Body of pancreas (tissue), 4 donors: ENCODE measurements at regions not wholly inside any gene's neighbourhood (a gene's known extent, or its start where the extent isn't known, plus 50 kb on each side); places are given as distances from the start of the nearest gene placed in this dataset.
A peak's percentile ranks its signal among the peaks of the same experiment; 100 is the strongest.

Experiments
- ATAC-seq: fragments of 150-250 bp; one replicate; pipeline ENCODE4 v1.9.1; 2016
- DNase-seq, 4 donors: peaks; one replicate each; pipeline ENCODE4 v3.0.0-alpha.2; 2019
- H3K27ac ChIP-seq, 4 donors: fragments of 200-600 bp; sonication (generic); 1 replicate in 3 of 4; 2 replicates in 1 of 4; pipeline versions ENCODE4 v1.5.1 to v1.6.1; 2016 to 2019; ENCODE audit warnings: mild to moderate bottlenecking in 1 of 4, mixed read lengths in 1 of 4, moderate library complexity in 1 of 4
- H3K27me3 ChIP-seq, 2 donors: fragments of 200-600 bp; sonication (generic); one replicate each; pipeline ENCODE4 v1.6.0; 2016; ENCODE audit warnings: mild to moderate bottlenecking in 1 of 2
- H3K36me3 ChIP-seq, 2 donors: fragments of 200-600 bp; sonication (generic); replicated peaks in 1 of 2; 2 replicates each; pipeline ENCODE4 v1.5.1; 2016; ENCODE audit warnings: low read depth in 2 of 2; ENCODE audit not compliant: insufficient read depth in 1 of 2
- H3K4me1 ChIP-seq: fragments of 200-600 bp; sonication (generic); one replicate; pipeline ENCODE4 v1.6.0; 2016
- H3K4me3 ChIP-seq, 2 donors: fragments of 200-600 bp; sonication (generic); 1 replicate in 1 of 2; 2 replicates in 1 of 2; pipeline ENCODE4 v1.5.1; 2016 to 2019
- H3K9me3 ChIP-seq, 3 donors: fragments of 200-600 bp; sonication (generic); 1 replicate in 2 of 3; 2 replicates in 1 of 3; pipeline ENCODE4 v1.5.1; 2016
- POLR2A ChIP-seq, 3 donors: fragments of 450-650 bp; IDR thresholded peaks; one replicate each; pipeline ENCODE4 v1.6.1; 2016; ENCODE audit warnings: antibody characterized with exemption in 3 of 3, mild to moderate bottlenecking in 2 of 3
- WGBS, 2 donors: methylation state at CpG; one replicate each; pipeline ENCODE4 v1.1.5; 2017; 5-methylcytosine and 5-hydroxymethylcytosine counted together
- intact Hi-C: fragments of 100-400 bp; cut with DNase I; formaldehyde crosslinking; loops from one replicate; pipeline ENCODE4 v1.15.1; 2023
- TF ChIP-seq, protein P1 (sequence below), 7 experiments: fragments of 450-650 bp in 4 of 7; fragments of 200-600 bp in 3 of 7; sonication (generic) in 3 of 7; IDR thresholded peaks; one replicate each; pipeline ENCODE4 v1.5.1; 2016 to 2019; ENCODE audit warnings: antibody characterized with exemption in 7 of 7

DNA sequence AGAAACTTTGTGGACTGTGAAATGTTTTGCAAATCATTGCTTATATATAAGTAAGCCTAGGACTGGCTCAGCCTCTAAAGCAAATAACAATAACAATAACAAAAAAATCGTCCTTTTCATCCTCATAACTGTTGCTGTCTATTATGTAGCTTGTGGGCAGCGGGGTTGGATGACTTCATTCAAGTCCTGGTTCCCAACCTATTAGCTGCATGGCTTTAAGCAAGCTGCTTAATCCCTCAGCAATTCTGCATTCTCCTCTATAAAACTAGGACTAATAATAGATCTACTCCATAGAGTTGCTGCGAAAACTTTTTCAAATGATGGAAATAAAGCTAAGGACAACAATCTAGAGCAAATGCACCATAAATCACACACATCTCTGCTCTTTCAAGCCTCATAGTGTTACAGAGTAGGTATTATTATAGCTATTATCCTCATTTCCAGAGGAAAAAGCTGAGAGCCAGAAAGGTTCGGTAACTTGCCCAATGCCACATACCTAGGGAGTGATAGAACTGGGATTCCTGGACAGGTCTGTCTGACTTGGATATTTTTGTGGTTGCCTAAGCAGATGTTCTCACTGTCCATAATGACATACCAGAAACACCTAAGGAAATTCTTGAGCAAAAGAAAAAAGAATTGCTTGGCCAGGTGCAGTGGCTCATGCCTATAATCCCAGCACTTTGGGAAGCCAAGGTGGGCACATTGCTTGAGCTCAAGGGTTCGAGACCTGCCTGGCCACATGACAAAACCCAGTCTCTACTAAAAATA is 98.8 kb upstream of the ADRA1B start:
- 68 to 74% methylated on average over 4 to 5 of the region's 5 CpGs for WGBS, 2 donors
- intact Hi-C loops, result no loop called here

DNA sequence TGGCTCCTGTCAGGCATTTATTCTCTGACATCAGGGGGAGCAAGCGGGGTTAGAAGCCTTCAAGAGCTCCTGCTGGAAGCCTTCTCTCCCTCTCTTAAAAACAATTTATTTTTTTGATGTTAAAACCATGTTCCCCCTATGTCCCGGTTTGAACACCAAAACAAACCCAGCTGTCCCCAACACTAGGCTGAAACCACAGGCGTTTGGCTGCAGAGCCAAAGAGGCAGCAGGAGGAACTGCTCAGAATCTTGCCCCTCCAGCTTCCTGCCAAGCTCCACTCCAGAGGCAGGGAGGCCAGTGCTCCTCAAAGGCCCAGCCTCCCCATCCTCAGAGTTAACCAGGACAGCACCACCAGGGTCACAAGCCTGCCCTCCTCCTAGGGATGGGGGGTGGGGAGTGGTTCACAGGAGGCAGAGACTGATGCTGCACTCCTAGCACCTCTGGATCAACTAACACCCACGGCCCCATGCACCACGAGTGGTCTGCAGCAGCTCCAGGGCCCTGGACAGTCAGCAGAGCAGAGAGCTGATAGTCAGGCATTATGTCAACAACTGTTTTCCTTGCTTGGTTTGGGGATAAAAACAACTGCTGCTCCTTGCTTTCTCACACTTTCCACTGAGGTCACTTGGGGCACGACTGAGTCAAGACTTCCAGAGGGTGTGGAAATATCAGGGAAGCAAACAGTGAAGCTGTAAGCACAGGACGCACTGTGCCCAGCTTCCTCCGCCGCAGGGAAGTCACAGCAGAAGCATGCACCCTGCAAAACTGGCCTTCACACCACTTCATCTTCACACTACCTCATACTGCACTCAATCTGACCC is 96.5 kb upstream of the ADRA1B start:
- TF ChIP-seq, protein P1, sequence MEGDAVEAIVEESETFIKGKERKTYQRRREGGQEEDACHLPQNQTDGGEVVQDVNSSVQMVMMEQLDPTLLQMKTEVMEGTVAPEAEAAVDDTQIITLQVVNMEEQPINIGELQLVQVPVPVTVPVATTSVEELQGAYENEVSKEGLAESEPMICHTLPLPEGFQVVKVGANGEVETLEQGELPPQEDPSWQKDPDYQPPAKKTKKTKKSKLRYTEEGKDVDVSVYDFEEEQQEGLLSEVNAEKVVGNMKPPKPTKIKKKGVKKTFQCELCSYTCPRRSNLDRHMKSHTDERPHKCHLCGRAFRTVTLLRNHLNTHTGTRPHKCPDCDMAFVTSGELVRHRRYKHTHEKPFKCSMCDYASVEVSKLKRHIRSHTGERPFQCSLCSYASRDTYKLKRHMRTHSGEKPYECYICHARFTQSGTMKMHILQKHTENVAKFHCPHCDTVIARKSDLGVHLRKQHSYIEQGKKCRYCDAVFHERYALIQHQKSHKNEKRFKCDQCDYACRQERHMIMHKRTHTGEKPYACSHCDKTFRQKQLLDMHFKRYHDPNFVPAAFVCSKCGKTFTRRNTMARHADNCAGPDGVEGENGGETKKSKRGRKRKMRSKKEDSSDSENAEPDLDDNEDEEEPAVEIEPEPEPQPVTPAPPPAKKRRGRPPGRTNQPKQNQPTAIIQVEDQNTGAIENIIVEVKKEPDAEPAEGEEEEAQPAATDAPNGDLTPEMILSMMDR (IDR thresholded peaks at IDR 0.05), result no peak
- no peak for TF ChIP-seq POLR2A (IDR thresholded peaks at IDR 0.05)
- DNase-seq, result peak; percentile 13 to 58 (median 33)
- H3K4me3 ChIP-seq, result no peak overlapping the region
- no peaks in the 10 kb centered on the region for H3K27me3 ChIP-seq
- WGBS, 2 donors, result 42 to 56% methylated on average over 9 of the region's 9 CpGs
- peak; percentile 50 for ATAC-seq
- intact Hi-C loops, result no loop called here
- H3K4me1 ChIP-seq, result no peaks in the 10 kb centered on the region
- no peaks in the 10 kb centered on the region for H3K9me3 ChIP-seq
- no peaks in the 10 kb centered on the region for H3K36me3 ChIP-seq
- peak overlapping the region in 1 of 4 donors; percentile 39 for H3K27ac ChIP-seq

More for the DNA sequence above, 98.8 kb upstream of the ADRA1B start:
- Histone ChIP-seq H3K27me3 (no peaks in the 10 kb centered on the region), H3K27ac (no peak overlapping the region), H3K4me3 (no peak overlapping the region), H3K36me3 (no peaks in the 10 kb centered on the region), H3K9me3 (no peaks in the 10 kb centered on the region), H3K4me1 (no peaks in the 10 kb centered on the region)
- TF ChIP-seq, protein P1 (IDR thresholded peaks at IDR 0.05), result no peak
- no peak for TF ChIP-seq POLR2A (IDR thresholded peaks at IDR 0.05)
- DNase-seq, result no peak
- ATAC-seq, result no peak

DNA sequence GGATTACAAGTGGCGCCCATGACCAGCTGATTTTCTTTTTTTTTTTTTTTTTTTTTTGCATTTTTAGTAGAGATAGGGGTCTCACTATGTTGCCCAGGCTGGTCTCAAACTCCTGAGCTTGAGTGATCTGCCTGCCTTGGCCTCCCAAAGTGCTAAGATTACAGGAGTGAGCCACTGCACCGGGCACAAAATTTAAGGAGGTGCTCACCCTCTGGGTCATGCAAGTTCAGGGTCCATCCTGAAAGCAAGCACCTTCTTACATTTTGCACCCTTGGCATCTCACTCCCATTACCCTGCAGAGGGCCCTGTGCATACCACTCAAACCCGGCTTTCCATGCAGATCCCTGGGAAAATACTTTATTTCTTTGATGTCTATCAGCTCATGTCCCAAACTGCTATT is 95.6 kb upstream of the ADRA1B start:
- 78 to 82% methylated on average over 3 of the region's 3 CpGs for WGBS, 2 donors

DNA sequence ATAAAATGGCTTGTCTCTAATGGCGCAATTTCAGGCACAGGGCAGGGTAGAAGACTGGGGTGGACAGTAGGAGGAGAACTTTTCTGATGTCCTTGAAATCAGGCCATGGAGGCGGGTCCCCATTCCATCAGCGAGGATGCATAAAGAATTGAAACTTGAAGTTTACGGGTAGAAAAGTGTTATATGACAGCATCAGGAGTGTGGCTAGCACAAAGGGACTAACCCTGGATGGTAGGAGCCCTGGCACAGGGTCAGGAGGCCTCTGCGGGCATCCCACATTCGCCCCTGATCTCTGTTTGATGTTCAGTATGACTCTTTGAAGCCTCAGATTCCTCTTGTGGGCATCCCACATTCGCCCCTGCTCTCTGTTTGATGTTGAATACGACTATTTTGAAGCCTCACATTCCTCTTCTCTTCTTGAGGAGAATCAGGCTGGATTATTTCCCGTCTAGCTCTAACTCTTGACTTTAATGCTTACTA is 94.8 kb upstream of the ADRA1B start:
- intact Hi-C loops, result no loop called here
- no peak overlapping the region for H3K4me3 ChIP-seq
- H3K27ac ChIP-seq, result no peak overlapping the region
- no peaks in the 10 kb centered on the region for H3K27me3 ChIP-seq
- no peak for TF ChIP-seq POLR2A (IDR thresholded peaks at IDR 0.05)
- TF ChIP-seq, protein P1 (IDR thresholded peaks at IDR 0.05), result no peak
- H3K36me3 ChIP-seq, result no peaks in the 10 kb centered on the region
- H3K9me3 ChIP-seq, result no peaks in the 10 kb centered on the region
- ATAC-seq (no peak), DNase-seq (no peak)
- H3K4me1 ChIP-seq, result no peaks in the 10 kb centered on the region
- 62 to 65% methylated on average over 9 of the region's 9 CpGs for WGBS, 2 donors

More for the DNA sequence above, 95.6 kb upstream of the ADRA1B start:
- DNase-seq, result no peak
- ATAC-seq, result no peak
- H3K36me3 ChIP-seq, result no peaks in the 10 kb centered on the region
- no peaks in the 10 kb centered on the region for H3K9me3 ChIP-seq
- intact Hi-C loops, result no loop called here
- H3K27me3 ChIP-seq, result no peaks in the 10 kb centered on the region
- H3K27ac ChIP-seq, result no peak overlapping the region
- H3K4me1 ChIP-seq, result no peaks in the 10 kb centered on the region
- TF ChIP-seq, protein P1 (IDR thresholded peaks at IDR 0.05), result no peak
- TF ChIP-seq POLR2A (IDR thresholded peaks at IDR 0.05), result no peak
- H3K4me3 ChIP-seq, result no peak overlapping the region
